ENCODE measurements at regions not wholly inside any gene's neighbourhood (a gene's known extent, or its start where the extent isn't known, plus 50 kb on each side); places are given as distances from the start of the nearest gene placed in this dataset.

DNA sequence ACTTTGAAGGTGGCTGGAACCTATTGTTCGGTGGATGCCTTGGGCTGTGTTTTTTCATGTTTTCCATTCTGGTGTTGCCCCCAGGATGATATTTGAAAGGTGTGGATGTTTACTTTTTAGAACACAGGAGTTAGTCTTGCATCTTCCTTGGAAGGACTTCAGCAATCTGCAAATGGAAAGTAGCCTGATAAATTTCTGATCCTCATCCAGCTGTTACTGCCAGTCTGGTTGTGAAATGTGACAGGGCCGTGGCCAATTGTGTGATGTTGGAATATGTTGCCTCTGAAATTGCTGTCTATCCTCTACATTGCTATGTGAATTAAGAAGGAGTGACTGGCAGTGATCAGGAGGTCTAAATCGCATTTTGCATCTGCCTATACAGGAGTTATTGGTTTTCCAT lies 382.5 kb upstream of the C2CD4B start:
- no peak for DNase-seq (ENCODE audit: low read depth)

DNA sequence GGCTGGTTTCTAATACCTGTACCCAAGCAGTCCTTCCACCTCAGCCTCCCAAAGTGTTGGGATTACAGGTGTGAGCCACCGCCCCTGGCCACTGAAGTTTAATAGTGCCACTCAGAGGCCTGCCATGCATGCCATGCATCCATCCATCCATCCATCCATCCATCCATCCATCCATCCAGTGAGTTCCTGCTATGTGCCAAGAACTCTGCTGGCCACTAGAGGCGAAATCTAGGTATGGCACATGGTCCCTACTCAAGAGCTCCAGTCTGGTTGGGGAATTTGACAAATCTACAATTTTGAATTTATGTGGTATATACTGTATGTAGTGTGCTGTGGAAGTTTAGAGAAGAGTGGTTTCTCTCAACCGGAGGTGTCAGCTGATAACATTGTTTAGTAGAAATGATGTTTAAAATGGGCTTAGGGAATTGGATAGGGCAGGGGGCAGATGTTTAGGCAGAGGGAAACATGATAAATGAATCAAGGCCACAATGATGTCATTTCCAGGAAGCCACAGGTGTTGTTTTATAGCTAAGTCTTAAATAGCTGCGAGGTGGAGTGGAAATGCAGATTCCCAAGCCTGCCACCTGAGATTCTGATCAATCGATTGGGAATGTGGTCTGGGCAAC lies 384.4 kb upstream of the C2CD4B start:
- no peak for DNase-seq (ENCODE audit: low read depth)

GRCh38 chr15:62550106-62550505 lies 385.0 kb upstream of the C2CD4B start:
- DNase-seq (ENCODE audit: low read depth), result no peak

- DNase-seq (ENCODE audit: low read depth), result no peak
Observed at GRCh38 chr15:62552444-62552843, 387.4 kb upstream of the C2CD4B start.

- no peak for DNase-seq (ENCODE audit: low read depth)
Observed at GRCh38 chr15:62553911-62554563, 389.0 kb upstream of the C2CD4B start.

GRCh38 chr15:62558640-62559380 lies 393.7 kb upstream of the C2CD4B start:
- no peak for DNase-seq (ENCODE audit: low read depth)

- no peak for DNase-seq (ENCODE audit: low read depth)
Observed at GRCh38 chr15:62559381-62559733, 394.3 kb upstream of the C2CD4B start.

GRCh38 chr15:62561059-62561519 lies 396.0 kb upstream of the C2CD4B start:
- DNase-seq (ENCODE audit: low read depth), result no peak

GRCh38 chr15:62561571-62561970 lies 396.5 kb upstream of the C2CD4B start:
- DNase-seq (ENCODE audit: low read depth), result no peak

GRCh38 chr15:62564886-62565633 lies 400.0 kb upstream of the C2CD4B start:
- DNase-seq (ENCODE audit: low read depth), result no peak

- no peak for DNase-seq (ENCODE audit: low read depth)
Observed at GRCh38 chr15:62565634-62566026, 400.5 kb upstream of the C2CD4B start.

GRCh38 chr15:62566248-62566647 lies 401.2 kb upstream of the C2CD4B start:
- DNase-seq (ENCODE audit: low read depth), result no peak

- DNase-seq (ENCODE audit: low read depth), result no peak
Observed at GRCh38 chr15:62567501-62567900, 402.4 kb upstream of the C2CD4B start.

GRCh38 chr15:62568004-62568403 lies 402.9 kb upstream of the C2CD4B start:
- no peak for DNase-seq (ENCODE audit: low read depth)

GRCh38 chr15:62568702-62569101 lies 403.6 kb upstream of the C2CD4B start:
- no peak for DNase-seq (ENCODE audit: low read depth)

DNA sequence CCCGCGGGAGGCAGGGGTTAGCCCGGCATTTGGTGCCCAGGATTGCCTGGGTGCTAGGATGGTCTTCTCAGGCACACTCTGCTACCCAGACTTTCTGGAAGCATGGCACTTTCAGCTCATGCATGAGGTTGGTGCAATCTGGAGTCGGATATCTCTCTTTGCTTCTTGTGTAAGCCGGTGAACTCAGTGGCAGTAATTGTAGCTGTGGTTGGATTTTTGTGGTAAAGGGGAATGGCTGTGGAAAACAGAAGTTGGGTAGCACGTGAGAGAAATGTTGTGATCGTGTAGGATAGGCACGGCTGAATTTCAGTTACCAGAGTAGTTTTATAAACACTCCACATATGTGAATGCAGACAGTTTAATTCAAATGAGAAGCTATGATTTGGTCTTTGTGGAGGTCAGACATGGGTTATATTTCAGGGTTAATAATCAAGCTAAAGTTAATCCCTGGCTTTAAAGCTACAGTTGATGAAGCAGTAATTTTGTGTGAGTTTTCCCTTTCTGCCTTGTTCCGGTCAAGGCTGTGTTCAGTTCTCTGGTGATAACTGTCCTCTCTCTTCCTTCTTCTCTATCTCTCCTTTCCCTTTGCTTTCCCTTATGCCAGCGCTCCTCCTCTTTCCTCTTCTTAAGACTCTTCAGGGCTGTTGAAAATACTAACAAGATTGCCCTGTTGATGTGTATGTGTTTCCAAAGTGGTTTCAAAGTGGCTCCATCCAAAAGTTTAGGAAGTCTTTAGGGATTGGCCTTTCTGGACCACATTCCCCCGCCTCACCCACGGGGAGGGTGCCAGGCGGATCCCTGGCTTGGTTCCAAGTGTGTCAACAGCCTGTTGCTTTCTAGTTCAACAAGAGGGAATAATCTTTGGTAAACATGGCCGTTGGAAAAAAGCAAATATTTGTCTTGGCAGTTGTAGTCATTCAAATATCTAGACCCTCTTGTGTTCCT lies 404.6 kb upstream of the C2CD4B start:
- DNase-seq (ENCODE audit: low read depth), result no peak

GRCh38 chr15:62570405-62570783 lies 405.3 kb upstream of the C2CD4B start:
- DNase-seq (ENCODE audit: low read depth), result no peak

DNA sequence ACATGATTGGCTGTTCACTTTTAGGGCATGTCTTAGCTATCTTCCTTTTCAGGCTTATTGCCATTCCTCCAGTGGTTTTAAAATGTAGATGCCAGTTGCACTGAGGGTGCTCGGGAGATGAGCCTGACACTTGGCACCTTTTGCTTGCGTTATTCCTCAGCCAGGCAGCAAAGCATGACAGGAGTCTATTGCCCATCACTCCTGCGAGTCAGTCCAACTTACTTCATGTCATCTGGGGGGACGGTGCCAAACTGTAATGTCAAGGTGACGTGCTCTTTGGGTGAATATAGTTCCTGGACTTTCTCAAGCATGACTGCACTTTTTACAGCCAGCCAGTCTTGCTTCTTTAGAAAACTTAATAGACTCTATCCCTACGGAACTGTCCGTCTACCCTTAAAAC lies 406.0 kb upstream of the C2CD4B start:
- no peak for DNase-seq (ENCODE audit: low read depth)

DNA sequence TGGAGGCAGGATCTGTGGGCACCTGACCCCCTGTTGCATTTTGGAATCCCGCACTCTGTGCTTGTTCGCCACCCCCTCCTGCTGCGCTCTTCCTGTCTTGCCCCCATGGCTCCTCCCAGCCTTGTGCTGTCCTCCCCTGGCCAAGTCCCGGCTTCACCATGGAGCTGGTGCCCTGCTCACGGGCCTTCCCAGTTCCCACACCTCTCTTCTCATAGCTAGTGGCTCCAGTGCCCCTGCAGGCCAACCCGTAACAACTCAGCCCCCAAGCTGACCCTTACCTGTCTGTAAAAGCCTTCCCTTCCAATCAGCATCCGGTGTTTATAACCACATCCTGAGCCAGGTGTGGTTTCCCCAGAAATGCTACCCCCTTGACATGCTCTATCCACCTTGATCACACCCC lies 407.7 kb upstream of the C2CD4B start:
- DNase-seq (ENCODE audit: low read depth), result no peak

- no peak for DNase-seq (ENCODE audit: low read depth)
Observed at GRCh38 chr15:62573876-62574275, 408.8 kb upstream of the C2CD4B start.

- no peak for DNase-seq (ENCODE audit: low read depth)
Observed at GRCh38 chr15:62578546-62578945, 413.5 kb upstream of the C2CD4B start.

DNA sequence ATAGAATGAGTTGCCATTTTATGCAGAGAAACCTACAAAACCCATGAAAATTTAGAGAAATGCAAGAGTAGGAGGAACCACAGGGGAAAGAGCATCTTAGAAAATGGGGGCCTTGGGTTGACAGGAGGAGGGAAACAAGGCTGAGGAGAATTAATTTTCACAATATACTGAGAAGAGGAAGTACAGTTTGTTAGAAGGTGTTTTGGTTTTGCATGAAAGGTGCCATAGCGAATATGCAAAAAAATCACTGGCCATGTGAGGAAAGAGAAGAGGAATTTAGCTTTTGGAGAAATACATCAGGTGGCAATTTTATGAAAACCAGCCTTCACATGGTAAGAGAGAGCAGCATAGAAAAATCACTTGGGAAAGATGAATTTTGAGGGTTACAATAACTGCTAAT lies 413.9 kb upstream of the C2CD4B start:
- no peak for DNase-seq (ENCODE audit: low read depth)

Measured in activated T-cell treated with anti-CD3 and anti-CD28 coated beads for 1 hour (primary cell).